Breast epithelium (tissue), 3 donors: ENCODE measurements at regions not wholly inside any gene's neighbourhood (a gene's known extent, or its start where the extent isn't known, plus 50 kb on each side); places are given as distances from the start of the nearest gene placed in this dataset.
"Not testable (repeated sequence)": the region's sequence is repeated elsewhere in the genome, so short reads cannot be mapped to it uniquely, and the experiment has no call there.

Experiments
- CTCF ChIP-seq, 3 donors: fragments of 450-650 bp; IDR thresholded peaks; one replicate each; pipeline ENCODE4 v1.5.1; 2016 to 2017; ENCODE audit warnings: antibody characterized with exemption in 3 of 3, mild to moderate bottlenecking in 3 of 3, moderate library complexity in 3 of 3
- POLR2A ChIP-seq: fragments of 450-650 bp; IDR thresholded peaks from one replicate; pipeline ENCODE4 v1.6.1; 2016; ENCODE audit warnings: antibody characterized with exemption, mild to moderate bottlenecking, moderate library complexity
- POLR2AphosphoS5 ChIP-seq, 3 donors: sonication (generic); formaldehyde crosslinking; IDR thresholded peaks; one replicate each; pipeline ENCODE4 v1.6.1; 2017; ENCODE audit warnings: antibody characterized with exemption in 3 of 3

- TF ChIP-seq POLR2A; CTCF (IDR thresholded peaks at IDR 0.05); POLR2AphosphoS5 (IDR thresholded peaks at IDR 0.05): not testable (repeated sequence)
Observed at GRCh38 chr1:120657804-120658203, 65.9 kb upstream of the NBPF26 start.
